HCT116 (cell line): ENCODE measurements at regions not wholly inside any gene's neighbourhood (a gene's known extent, or its start where the extent isn't known, plus 50 kb on each side); places are given as distances from the start of the nearest gene placed in this dataset.

Experiments used
- ATAC-seq: fragments of 200-7000 bp; cut with Tn5 transposase; 2 replicates; pipeline ENCODE4 v1.9.1; 2020; ENCODE audit warnings: mild to moderate bottlenecking, moderate library complexity
- BruUV-seq: library from RNA; stranded (reverse); fragments of 400-500 nt; replicated peaks from 2 replicates; lab custom pipeline; 2021; lab: Mats Ljungman, UMichigan
- CTCF ChIA-PET: fragments of 300-600 bp; sonication (Branson Sonifier 250); formaldehyde crosslinking; loops from one replicate; lab custom pipeline; 2021; ENCODE audit warnings: antibody characterized with exemption; lab: Charles Lee
- POLR2A ChIA-PET: fragments of 300-600, 350-600 bp; sonication (Branson Sonifier 250); formaldehyde crosslinking; loops from one replicate; lab custom pipeline; 2021; ENCODE audit warnings: antibody characterized with exemption; lab: Charles Lee
- RAD21 ChIA-PET, 2 experiments: fragments of 300-600 bp; sonication (Branson Sonifier 250); formaldehyde crosslinking; loops; one replicate each; lab custom pipeline; 2023; ENCODE audit warnings: low total read pairs in 2 of 2; ENCODE audit not compliant: uncharacterized antibody in 2 of 2, unreplicated experiment in 2 of 2, low non-redundant PET in 1 of 2; lab: Charles Lee
- DNase-seq: peaks from one replicate; pipeline ENCODE4 v3.0.0-alpha.2; 2010; ENCODE audit warnings: low read depth, low spot score
- H2AFZ ChIP-seq: fragments of 200-600 bp; shearing (Covaris generic), sonication (generic); 2 replicates; pipeline ENCODE4 v1.6.1; 2017; ENCODE audit warnings: low read depth, mixed run types, mixed read lengths, antibody characterized with exemption, low read length; ENCODE audit not compliant: poor library complexity, severe bottlenecking
- H3K27ac ChIP-seq: 2 replicates; pipeline ENCODE4 v1.5.1; 2012; ENCODE audit warnings: low read depth, low read length
- H3K27me3 ChIP-seq: fragments of 200-600 bp; sonication (generic); 2 replicates; pipeline ENCODE4 v1.6.1; 2016; ENCODE audit warnings: mixed run types, low read length, mixed read lengths; ENCODE audit not compliant: insufficient read depth
- H3K36me3 ChIP-seq, 2 experiments: fragments of 200-500 bp in 1 of 2; fragments of 200-600 bp in 1 of 2; sonication (Bioruptor generic) in 1 of 2; sonication (generic) in 1 of 2; 2 replicates each; pipeline versions ENCODE4 v1.5.1 to v1.6.1; 2014 to 2016; ENCODE audit warnings: low read length in 2 of 2, inconsistent platforms in 1 of 2, mixed read lengths in 1 of 2, mixed run types in 1 of 2; ENCODE audit not compliant: insufficient read depth in 2 of 2, control insufficient read depth in 1 of 2
- H3K4me1 ChIP-seq, 2 experiments: fragments of 200-600 bp in 1 of 2; sonication (generic) in 1 of 2; 2 replicates each; pipeline versions ENCODE4 v1.5.1 to v1.6.1; 2012 to 2017; ENCODE audit warnings: low read length in 2 of 2, inconsistent platforms in 1 of 2, mild to moderate bottlenecking in 1 of 2, mixed read lengths in 1 of 2, mixed run types in 1 of 2, moderate library complexity in 1 of 2; ENCODE audit not compliant: insufficient read depth in 2 of 2, control insufficient read depth in 1 of 2
- H3K4me2 ChIP-seq: fragments of 200-600 bp; sonication (generic); 2 replicates; pipeline ENCODE4 v1.6.1; 2017; ENCODE audit warnings: mixed run types, low read length, mixed read lengths
- H3K4me3 ChIP-seq, 2 experiments: fragments of 200-600 bp in 1 of 2; sonication (generic) in 1 of 2; replicated peaks in 1 of 2; 2 replicates each; pipeline ENCODE4 v1.5.1; 2011 to 2016; ENCODE audit warnings: low read length in 2 of 2, control low read depth in 1 of 2, low read depth in 1 of 2, mild to moderate bottlenecking in 1 of 2, mixed read lengths in 1 of 2, mixed run types in 1 of 2
- H3K79me2 ChIP-seq: fragments of 200-600 bp; sonication (generic); 2 replicates; pipeline ENCODE4 v1.6.1; 2017; ENCODE audit warnings: mild to moderate bottlenecking, mixed run types, low read length, moderate library complexity, mixed read lengths; ENCODE audit not compliant: insufficient read depth
- H3K9ac ChIP-seq: fragments of 200-600 bp; sonication (generic); 2 replicates; pipeline ENCODE4 v1.6.1; 2016; ENCODE audit warnings: low read length, mixed read lengths
- H3K9me2 ChIP-seq: fragments of 200-600 bp; sonication (generic), shearing (Covaris generic); 2 replicates; pipeline ENCODE4 v1.6.1; 2017; ENCODE audit warnings: mixed run types, mild to moderate bottlenecking, moderate library complexity; ENCODE audit not compliant: insufficient read depth
- H3K9me3 ChIP-seq, 2 experiments: fragments of 200-500 bp in 1 of 2; fragments of 200-600 bp in 1 of 2; sonication (Bioruptor generic) in 1 of 2; sonication (generic) in 1 of 2; 2 replicates each; pipeline ENCODE4 v1.6.1; 2014 to 2017; ENCODE audit warnings: low read length in 2 of 2, mixed read lengths in 2 of 2, inconsistent platforms in 1 of 2, low read depth in 1 of 2, mild to moderate bottlenecking in 1 of 2, mixed run types in 1 of 2, moderate library complexity in 1 of 2; ENCODE audit not compliant: control insufficient read depth in 1 of 2, insufficient read depth in 1 of 2
- H4K20me1 ChIP-seq: fragments of 200-600 bp; sonication (generic), shearing (Covaris generic); 2 replicates; pipeline ENCODE4 v1.6.1; 2017; ENCODE audit warnings: mixed run types, mild to moderate bottlenecking, moderate library complexity; ENCODE audit not compliant: insufficient read depth
- ATF3 ChIP-seq: IDR thresholded peaks from 2 replicates; pipeline ENCODE4 v1.6.1; 2012
- CBX3 ChIP-seq: IDR thresholded peaks from 2 replicates; pipeline ENCODE4 v1.6.1; 2012; ENCODE audit warnings: low read depth
- EGR1 ChIP-seq: IDR thresholded peaks from 2 replicates; pipeline ENCODE4 v1.6.1; 2012; ENCODE audit warnings: low read depth
- ELF1 ChIP-seq: IDR thresholded peaks from 2 replicates; pipeline ENCODE4 v1.6.1; 2012; ENCODE audit warnings: low read depth, borderline replicate concordance
- EZH2 ChIP-seq: fragments of 200-600 bp; sonication (generic); IDR thresholded peaks from 2 replicates; pipeline ENCODE4 v1.6.1; 2017; ENCODE audit warnings: antibody characterized with exemption, mixed run types
- EZH2phosphoT487 ChIP-seq: fragments of 200-600 bp; IDR thresholded peaks from 2 replicates; pipeline ENCODE4 v1.6.1; 2018; ENCODE audit warnings: antibody characterized with exemption, borderline replicate concordance
- JUND ChIP-seq: IDR thresholded peaks from 2 replicates; pipeline ENCODE4 v1.6.1; 2012
- POLR2A ChIP-seq: IDR thresholded peaks from 2 replicates; pipeline ENCODE4 v1.7.0; 2011; ENCODE audit warnings: borderline replicate concordance; ENCODE audit not compliant: insufficient read depth, insufficient read length; ENCODE audit errors: extremely low read depth
- POLR2AphosphoS5 ChIP-seq: IDR thresholded peaks from 2 replicates; pipeline ENCODE4 v1.6.1; 2011; ENCODE audit warnings: mild to moderate bottlenecking, low read depth, low read length, moderate library complexity
- RAD21 ChIP-seq: IDR thresholded peaks from 2 replicates; pipeline ENCODE4 v1.6.1; 2012; ENCODE audit warnings: low read depth, mild to moderate bottlenecking
- SIN3A ChIP-seq: IDR thresholded peaks from 2 replicates; pipeline ENCODE4 v1.6.1; 2012; ENCODE audit warnings: low read depth
- SP1 ChIP-seq: IDR thresholded peaks from 2 replicates; pipeline ENCODE4 v1.6.1; 2012; ENCODE audit warnings: low read depth
- SRF ChIP-seq: IDR thresholded peaks from 2 replicates; pipeline ENCODE4 v1.6.1; 2012; ENCODE audit warnings: low read depth
- TCF7L2 ChIP-seq: IDR thresholded peaks from 2 replicates; pipeline ENCODE4 v1.7.0; 2011; ENCODE audit warnings: borderline replicate concordance, inconsistent platforms; ENCODE audit not compliant: insufficient read depth, insufficient read length; ENCODE audit errors: extremely low read depth
- YY1 ChIP-seq: IDR thresholded peaks from 2 replicates; pipeline ENCODE4 v1.6.1; 2011; ENCODE audit warnings: low read length, low read depth, moderate library complexity, mild to moderate bottlenecking; ENCODE audit not compliant: insufficient replicate concordance; ENCODE audit errors: extremely low read depth
- ZFX ChIP-seq: fragments of 450-650 bp; IDR thresholded peaks from 2 replicates; pipeline ENCODE4 v1.6.1; 2017
- intact Hi-C: fragments of 100-400 bp; cut with micrococcal nuclease; formaldehyde crosslinking; loops from 2 replicates; pipeline ENCODE4 v1.10.0; 2022
- TF ChIP-seq, protein P1 (sequence below): IDR thresholded peaks from 2 replicates; pipeline ENCODE4 v1.6.1; 2012; ENCODE audit warnings: low read depth
- TF ChIP-seq, protein P2 (sequence below): IDR thresholded peaks from 2 replicates; pipeline ENCODE4 v1.6.1; 2011; ENCODE audit warnings: mild to moderate bottlenecking, low read length, moderate library complexity; ENCODE audit not compliant: insufficient replicate concordance; ENCODE audit errors: extremely low read depth

DNA sequence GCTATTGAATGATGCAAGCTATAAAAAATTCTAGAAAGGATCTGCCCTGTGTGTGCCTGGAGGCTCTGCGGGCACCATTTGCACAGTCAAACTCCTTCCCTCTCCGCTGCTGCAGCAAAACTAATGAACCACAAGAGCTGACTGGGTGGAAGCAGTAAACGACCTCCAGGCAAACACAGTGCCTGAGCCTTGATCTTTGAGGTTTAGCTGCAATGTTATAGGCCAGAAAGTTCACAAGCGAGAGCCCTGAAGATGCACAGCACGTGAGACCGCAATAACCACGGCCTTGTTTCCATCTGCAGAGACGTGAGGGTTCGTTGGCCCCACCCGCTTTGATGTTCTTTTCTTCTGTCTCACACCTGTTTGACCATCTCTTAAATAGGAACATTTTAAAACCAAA lies 69.2 kb upstream of the S1PR3 start:
- DNase-seq: no peak
- RAD21 ChIA-PET: no interaction called here
- POLR2A ChIA-PET: no interaction called here
- Histone ChIP-seq H3K9ac (no peak overlapping the region), H3K9me2 (no peaks in the 10 kb centered on the region), H2AFZ (no peak overlapping the region), H3K27me3 (no peaks in the 10 kb centered on the region), H3K4me2 (no peak overlapping the region), H3K27ac (no peak overlapping the region), H3K79me2 (no peaks in the 10 kb centered on the region), H4K20me1 (no peaks in the 10 kb centered on the region), H3K4me3 (no peak overlapping the region)
- BruUV-seq: no TSS peak
- CTCF ChIA-PET: no interaction called here
- TF ChIP-seq SRF: no peak
- TF ChIP-seq, all 23 proteins: peak for 0
- no peaks in the 10 kb centered on the region for H3K36me3 ChIP-seq
- no peaks in the 10 kb centered on the region for H3K4me1 ChIP-seq
- ATAC-seq: no peak
- H3K9me3 ChIP-seq: peaks cover 0 to 3% of the 10 kb centered on the region in 2 experiments; a peak in 1 of 4 replicates
- intact Hi-C loops: no loop called here

GRCh38 chr9:88923092-88923491 lies 68.2 kb upstream of the S1PR3 start:
- no peaks in the 10 kb centered on the region for H3K4me1 ChIP-seq
- CTCF ChIA-PET: no interaction called here
- BruUV-seq: no TSS peak
- no peak for TF ChIP-seq TCF7L2
- TF ChIP-seq, protein P1, sequence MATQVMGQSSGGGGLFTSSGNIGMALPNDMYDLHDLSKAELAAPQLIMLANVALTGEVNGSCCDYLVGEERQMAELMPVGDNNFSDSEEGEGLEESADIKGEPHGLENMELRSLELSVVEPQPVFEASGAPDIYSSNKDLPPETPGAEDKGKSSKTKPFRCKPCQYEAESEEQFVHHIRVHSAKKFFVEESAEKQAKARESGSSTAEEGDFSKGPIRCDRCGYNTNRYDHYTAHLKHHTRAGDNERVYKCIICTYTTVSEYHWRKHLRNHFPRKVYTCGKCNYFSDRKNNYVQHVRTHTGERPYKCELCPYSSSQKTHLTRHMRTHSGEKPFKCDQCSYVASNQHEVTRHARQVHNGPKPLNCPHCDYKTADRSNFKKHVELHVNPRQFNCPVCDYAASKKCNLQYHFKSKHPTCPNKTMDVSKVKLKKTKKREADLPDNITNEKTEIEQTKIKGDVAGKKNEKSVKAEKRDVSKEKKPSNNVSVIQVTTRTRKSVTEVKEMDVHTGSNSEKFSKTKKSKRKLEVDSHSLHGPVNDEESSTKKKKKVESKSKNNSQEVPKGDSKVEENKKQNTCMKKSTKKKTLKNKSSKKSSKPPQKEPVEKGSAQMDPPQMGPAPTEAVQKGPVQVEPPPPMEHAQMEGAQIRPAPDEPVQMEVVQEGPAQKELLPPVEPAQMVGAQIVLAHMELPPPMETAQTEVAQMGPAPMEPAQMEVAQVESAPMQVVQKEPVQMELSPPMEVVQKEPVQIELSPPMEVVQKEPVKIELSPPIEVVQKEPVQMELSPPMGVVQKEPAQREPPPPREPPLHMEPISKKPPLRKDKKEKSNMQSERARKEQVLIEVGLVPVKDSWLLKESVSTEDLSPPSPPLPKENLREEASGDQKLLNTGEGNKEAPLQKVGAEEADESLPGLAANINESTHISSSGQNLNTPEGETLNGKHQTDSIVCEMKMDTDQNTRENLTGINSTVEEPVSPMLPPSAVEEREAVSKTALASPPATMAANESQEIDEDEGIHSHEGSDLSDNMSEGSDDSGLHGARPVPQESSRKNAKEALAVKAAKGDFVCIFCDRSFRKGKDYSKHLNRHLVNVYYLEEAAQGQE: no peak
- no peak for TF ChIP-seq EZH2
- no peak for TF ChIP-seq YY1
- TF ChIP-seq EZH2phosphoT487: no peak
- TF ChIP-seq ELF1: no peak
- no peak for TF ChIP-seq JUND
- no peak for TF ChIP-seq SP1
- no peak for TF ChIP-seq EGR1
- TF ChIP-seq CBX3: no peak
- TF ChIP-seq, protein P2, sequence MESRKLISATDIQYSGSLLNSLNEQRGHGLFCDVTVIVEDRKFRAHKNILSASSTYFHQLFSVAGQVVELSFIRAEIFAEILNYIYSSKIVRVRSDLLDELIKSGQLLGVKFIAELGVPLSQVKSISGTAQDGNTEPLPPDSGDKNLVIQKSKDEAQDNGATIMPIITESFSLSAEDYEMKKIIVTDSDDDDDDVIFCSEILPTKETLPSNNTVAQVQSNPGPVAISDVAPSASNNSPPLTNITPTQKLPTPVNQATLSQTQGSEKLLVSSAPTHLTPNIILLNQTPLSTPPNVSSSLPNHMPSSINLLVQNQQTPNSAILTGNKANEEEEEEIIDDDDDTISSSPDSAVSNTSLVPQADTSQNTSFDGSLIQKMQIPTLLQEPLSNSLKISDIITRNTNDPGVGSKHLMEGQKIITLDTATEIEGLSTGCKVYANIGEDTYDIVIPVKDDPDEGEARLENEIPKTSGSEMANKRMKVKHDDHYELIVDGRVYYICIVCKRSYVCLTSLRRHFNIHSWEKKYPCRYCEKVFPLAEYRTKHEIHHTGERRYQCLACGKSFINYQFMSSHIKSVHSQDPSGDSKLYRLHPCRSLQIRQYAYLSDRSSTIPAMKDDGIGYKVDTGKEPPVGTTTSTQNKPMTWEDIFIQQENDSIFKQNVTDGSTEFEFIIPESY: no peak
- TF ChIP-seq RAD21: no peak
- TF ChIP-seq ZFX: no peak
- no peak for TF ChIP-seq SIN3A
- no peak for TF ChIP-seq POLR2A
- TF ChIP-seq POLR2AphosphoS5: no peak
- TF ChIP-seq SRF: no peak
- TF ChIP-seq ATF3: no peak

More at GRCh38 chr9:88923092-88923491, 68.2 kb upstream of the S1PR3 start:
- intact Hi-C loops: no loop called here
- Histone ChIP-seq H3K27me3 (no peaks in the 10 kb centered on the region), H3K79me2 (no peaks in the 10 kb centered on the region), H2AFZ (no peak overlapping the region), H3K4me2 (no peak overlapping the region), H3K9me2 (no peaks in the 10 kb centered on the region), H3K4me3 (no peak overlapping the region), H3K36me3 (no peaks in the 10 kb centered on the region), H4K20me1 (no peaks in the 10 kb centered on the region), H3K27ac (no peak overlapping the region), H3K9ac (no peak overlapping the region), H3K9me3 (peaks cover 0 to 3% of the 10 kb centered on the region in 2 experiments; a peak in 1 of 4 replicates)
- no peak for DNase-seq
- ChIA-PET POLR2A (no interaction called here), RAD21 (no interaction called here)
- no peak for ATAC-seq
